GM12873 (cell line): ENCODE measurements at regions not wholly inside any gene's neighbourhood (a gene's known extent, or its start where the extent isn't known, plus 50 kb on each side); places are given as distances from the start of the nearest gene placed in this dataset.

ENCODE experiments used
- CTCF ChIP-seq: IDR thresholded peaks from 2 replicates; pipeline ENCODE4 v1.5.1; 2012; ENCODE audit warnings: low read depth, mild to moderate bottlenecking, moderate library complexity, low read length, control low read depth; ENCODE audit not compliant: insufficient read depth; ENCODE audit errors: missing control alignments

- TF ChIP-seq CTCF = no peak
Measured at GRCh38 chr4:13721894-13722293, 94.4 kb upstream of the BOD1L1 start.

- no peak for TF ChIP-seq CTCF
Measured at GRCh38 chr4:13722649-13723048, 95.1 kb upstream of the BOD1L1 start.

- no peak for TF ChIP-seq CTCF
Measured at GRCh38 chr4:13728761-13729160, 101.2 kb upstream of the BOD1L1 start.

- no peak for TF ChIP-seq CTCF
Measured at GRCh38 chr4:13731019-13731418, 103.5 kb upstream of the BOD1L1 start.

- no peak for TF ChIP-seq CTCF
Measured at GRCh38 chr4:13733817-13734216, 106.3 kb upstream of the BOD1L1 start.

- no peak for TF ChIP-seq CTCF
Measured at GRCh38 chr4:13750594-13750993, 123.1 kb upstream of the BOD1L1 start.

GRCh38 chr4:13762130-13762529, 134.6 kb upstream of the BOD1L1 start:
- no peak for TF ChIP-seq CTCF
